ENCODE measurements at regions not wholly inside any gene's neighbourhood (a gene's known extent, or its start where the extent isn't known, plus 50 kb on each side); places are given as distances from the start of the nearest gene placed in this dataset.

DNA sequence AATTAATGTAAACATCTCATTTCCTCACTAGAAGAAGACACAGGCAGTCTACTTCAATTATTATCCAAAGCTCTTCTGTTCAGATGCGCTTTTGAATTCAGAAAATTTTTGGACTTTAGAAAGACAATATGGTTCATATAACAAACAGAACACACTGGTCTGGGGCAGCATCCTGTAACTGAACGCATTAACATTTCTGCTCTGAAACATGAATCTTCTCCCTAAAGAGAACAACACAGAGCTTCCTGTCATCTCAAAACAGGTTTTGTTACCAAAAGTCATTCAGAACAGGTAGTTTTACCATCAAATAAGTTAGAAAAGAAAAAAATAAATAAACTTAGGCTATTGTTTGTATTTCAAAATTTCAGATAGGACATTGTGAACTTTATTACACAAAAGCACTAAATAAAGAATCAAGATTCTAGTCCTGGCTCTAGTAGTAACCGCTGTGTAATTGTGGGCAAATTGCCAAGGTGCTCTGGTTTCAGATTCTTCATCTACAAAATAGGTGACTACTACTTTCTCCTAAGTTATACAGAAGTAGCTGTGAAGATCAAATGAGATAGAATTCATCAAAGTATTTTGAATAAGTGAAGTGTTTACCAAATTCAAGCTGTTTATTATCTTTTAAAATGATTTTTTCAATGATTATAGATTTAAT is 252.3 kb upstream of the RASGEF1B start:
- TF ChIP-seq TAF1 (IDR thresholded peaks at IDR 0.05; ENCODE audit: borderline replicate concordance, insufficient read depth, low read length) = no peak
- no peak for TF ChIP-seq POLR2AphosphoS5 (IDR thresholded peaks at IDR 0.05; ENCODE audit: low read depth, low read length)
- TF ChIP-seq SIN3A (IDR thresholded peaks at IDR 0.05; ENCODE audit: borderline replicate concordance, insufficient read depth, low read length) = no peak
- TF ChIP-seq FOXP2 (optimal IDR thresholded peaks at IDR 0.05; ENCODE audit: borderline replicate concordance, extremely low read depth, extremely low read length, insufficient read depth) = no peak

DNA sequence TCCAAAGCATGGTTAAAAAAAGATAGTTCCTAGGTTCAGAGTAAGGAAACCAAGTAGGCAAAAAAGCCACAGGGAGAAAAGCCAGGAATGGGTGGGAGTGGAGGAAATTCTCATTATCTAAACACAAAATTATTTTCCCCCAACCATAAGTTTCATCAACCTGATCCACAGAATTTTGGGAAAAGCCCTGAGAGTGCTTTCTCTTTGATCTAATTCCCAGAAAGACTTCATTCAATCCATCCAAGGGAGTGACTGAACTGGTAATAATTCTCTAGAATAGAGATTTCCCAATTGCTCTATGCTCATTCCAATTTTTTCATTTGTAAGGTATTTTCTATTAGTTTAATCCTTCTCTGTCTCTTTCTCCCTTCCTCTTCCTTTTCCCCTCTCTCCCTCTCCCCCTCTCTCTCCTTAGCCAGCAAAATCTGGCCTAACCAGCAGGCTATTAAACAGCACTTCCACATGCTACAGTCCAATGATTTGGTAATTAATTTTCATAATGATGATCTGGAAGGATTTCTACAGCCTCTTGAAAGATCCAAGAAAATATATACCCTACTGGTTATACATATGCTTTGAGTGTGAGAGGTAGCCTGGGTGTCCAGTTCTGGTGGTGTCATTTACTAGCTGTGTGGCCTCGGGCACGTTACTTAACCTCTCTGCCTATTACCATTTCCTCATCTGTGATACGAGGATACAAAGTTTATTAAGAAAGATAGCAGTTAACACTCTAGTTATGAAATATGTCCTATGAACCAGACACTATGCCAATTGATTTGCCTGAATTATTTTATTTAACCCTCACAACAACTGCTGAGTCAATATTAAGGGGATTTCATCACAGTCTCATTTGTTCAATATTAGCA is 251.5 kb upstream of the RASGEF1B start:
- TF ChIP-seq FOXP2 (optimal IDR thresholded peaks at IDR 0.05; ENCODE audit: borderline replicate concordance, extremely low read depth, extremely low read length, insufficient read depth) (no peak), REST (IDR thresholded peaks at IDR 0.05; ENCODE audit: insufficient read depth in 1 of 2, low read depth in 2 of 2, low read length in 2 of 2) (no peak), POLR2AphosphoS5 (IDR thresholded peaks at IDR 0.05; ENCODE audit: low read depth, low read length) (no peak), SIN3A (IDR thresholded peaks at IDR 0.05; ENCODE audit: borderline replicate concordance, insufficient read depth, low read length) (no peak), TAF1 (IDR thresholded peaks at IDR 0.05; ENCODE audit: borderline replicate concordance, insufficient read depth, low read length) (no peak)

DNA sequence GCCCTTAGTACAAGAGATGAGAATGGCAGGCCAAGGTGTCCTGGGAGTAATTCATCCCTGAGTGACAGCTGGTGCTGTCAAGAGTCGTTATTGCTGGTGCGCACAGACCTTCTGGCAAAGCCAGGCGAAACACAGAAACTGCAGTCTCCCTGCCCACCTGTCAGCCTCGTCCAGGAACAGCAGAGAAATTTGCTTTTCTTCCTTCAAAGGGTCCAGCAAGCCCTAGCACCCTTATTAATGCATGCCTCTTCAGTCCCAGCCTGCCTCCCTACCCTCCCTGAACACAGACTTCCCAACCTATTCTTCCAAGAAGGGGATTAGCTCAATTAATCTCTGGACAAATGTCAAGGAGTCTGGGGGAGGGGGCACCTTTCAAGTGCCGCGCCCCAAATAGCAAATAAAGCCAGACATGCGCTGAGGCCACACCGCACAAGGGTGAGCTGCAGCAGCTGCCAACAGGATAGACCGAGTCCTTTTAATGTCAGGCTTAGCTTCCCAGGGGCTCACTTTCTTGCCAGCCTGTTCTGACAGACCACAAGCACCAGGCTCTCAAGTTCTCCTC is 250.7 kb upstream of the RASGEF1B start:
- TF ChIP-seq POLR2AphosphoS5 (IDR thresholded peaks at IDR 0.05; ENCODE audit: low read depth, low read length) = no peak
- TF ChIP-seq REST (IDR thresholded peaks at IDR 0.05; ENCODE audit: insufficient read depth in 1 of 2, low read depth in 2 of 2, low read length in 2 of 2) = no peak
- TF ChIP-seq SIN3A (IDR thresholded peaks at IDR 0.05; ENCODE audit: borderline replicate concordance, insufficient read depth, low read length) = no peak
- TF ChIP-seq FOXP2 (optimal IDR thresholded peaks at IDR 0.05; ENCODE audit: borderline replicate concordance, extremely low read depth, extremely low read length, insufficient read depth) = no peak
- TF ChIP-seq TAF1 (IDR thresholded peaks at IDR 0.05; ENCODE audit: borderline replicate concordance, insufficient read depth, low read length) = no peak

DNA sequence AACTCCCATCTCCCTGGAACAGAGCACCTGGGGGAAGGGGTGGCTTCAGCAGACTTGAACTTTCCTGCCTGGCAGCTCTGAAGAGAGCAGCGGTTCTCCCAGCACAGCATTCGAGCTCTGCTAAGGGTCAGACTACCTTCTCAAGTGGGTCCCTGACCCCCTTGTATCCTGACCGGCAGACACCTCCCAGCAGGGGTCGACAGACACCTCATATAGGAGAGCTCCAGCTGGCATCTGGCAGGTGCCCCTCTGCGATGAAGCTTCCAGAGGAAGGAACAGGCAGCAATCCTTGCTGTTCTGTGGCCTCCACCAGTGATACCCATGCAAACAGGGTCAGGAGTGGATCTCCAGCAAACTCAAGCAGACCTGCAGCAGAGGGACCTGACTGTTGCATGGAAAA is 244.1 kb upstream of the RASGEF1B start:
- TF ChIP-seq TAF1 (IDR thresholded peaks at IDR 0.05; ENCODE audit: borderline replicate concordance, insufficient read depth, low read length) = no peak
- no peak for TF ChIP-seq REST (IDR thresholded peaks at IDR 0.05; ENCODE audit: insufficient read depth in 1 of 2, low read depth in 2 of 2, low read length in 2 of 2)
- no peak for TF ChIP-seq POLR2AphosphoS5 (IDR thresholded peaks at IDR 0.05; ENCODE audit: low read depth, low read length)
- no peak for TF ChIP-seq FOXP2 (optimal IDR thresholded peaks at IDR 0.05; ENCODE audit: borderline replicate concordance, extremely low read depth, extremely low read length, insufficient read depth)
- no peak for TF ChIP-seq SIN3A (IDR thresholded peaks at IDR 0.05; ENCODE audit: borderline replicate concordance, insufficient read depth, low read length)

DNA sequence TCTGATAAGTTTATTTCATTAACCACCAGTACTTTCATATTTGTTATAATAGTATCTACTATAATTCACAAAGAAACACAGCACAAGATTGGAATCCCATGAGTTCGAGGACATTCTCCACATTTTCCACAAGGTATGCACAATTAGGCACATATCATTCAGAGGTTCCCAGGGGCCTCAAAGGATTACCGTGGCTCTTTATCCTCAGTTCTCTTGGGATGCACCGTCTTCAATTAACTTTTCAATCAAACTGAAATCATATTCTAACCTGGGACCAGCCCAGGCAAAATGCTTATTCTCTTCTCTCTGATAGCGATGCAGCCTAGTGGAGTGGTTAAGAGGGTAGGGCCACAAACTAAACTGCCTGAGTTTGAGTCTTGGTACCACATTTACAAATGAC is 242.6 kb upstream of the RASGEF1B start:
- TF ChIP-seq REST (IDR thresholded peaks at IDR 0.05; ENCODE audit: insufficient read depth in 1 of 2, low read depth in 2 of 2, low read length in 2 of 2) = no peak
- no peak for TF ChIP-seq TAF1 (IDR thresholded peaks at IDR 0.05; ENCODE audit: borderline replicate concordance, insufficient read depth, low read length)
- TF ChIP-seq SIN3A (IDR thresholded peaks at IDR 0.05; ENCODE audit: borderline replicate concordance, insufficient read depth, low read length) = no peak
- TF ChIP-seq POLR2AphosphoS5 (IDR thresholded peaks at IDR 0.05; ENCODE audit: low read depth, low read length) = no peak
- no peak for TF ChIP-seq FOXP2 (optimal IDR thresholded peaks at IDR 0.05; ENCODE audit: borderline replicate concordance, extremely low read depth, extremely low read length, insufficient read depth)
